ENCODE measurements at regions not wholly inside any gene's neighbourhood (a gene's known extent, or its start where the extent isn't known, plus 50 kb on each side); places are given as distances from the start of the nearest gene placed in this dataset.

- DNase-seq (ENCODE audit: low read depth in 1 of 2, low spot score in 1 of 2) = no peak
These were observed 166.9 kb upstream of the TPM1 start for GRCh38 chr15:62875626-62876021.

GRCh38 chr15:62877276-62877857, 165.2 kb upstream of the TPM1 start:
- DNase-seq (ENCODE audit: low read depth in 1 of 2, low spot score in 1 of 2) = no peak

- DNase-seq (ENCODE audit: low read depth in 1 of 2, low spot score in 1 of 2) = no peak
These were observed 164.5 kb upstream of the TPM1 start for GRCh38 chr15:62878070-62878469.

- no peak for DNase-seq (ENCODE audit: low read depth in 1 of 2, low spot score in 1 of 2)
These were observed 162.8 kb upstream of the TPM1 start for GRCh38 chr15:62879770-62880169.

- no peak for DNase-seq (ENCODE audit: low read depth in 1 of 2, low spot score in 1 of 2)
These were observed 162.3 kb upstream of the TPM1 start for GRCh38 chr15:62880278-62880677.

- DNase-seq (ENCODE audit: low read depth in 1 of 2, low spot score in 1 of 2) = no peak
These were observed 161.5 kb upstream of the TPM1 start for GRCh38 chr15:62881056-62881455.

- no peak for DNase-seq (ENCODE audit: low read depth in 1 of 2, low spot score in 1 of 2)
These were observed 158.5 kb upstream of the TPM1 start for GRCh38 chr15:62883938-62884479.

GRCh38 chr15:62886431-62887071, 156.0 kb upstream of the TPM1 start:
- no peak for DNase-seq (ENCODE audit: low read depth in 1 of 2, low spot score in 1 of 2)

GRCh38 chr15:62887113-62887570, 155.4 kb upstream of the TPM1 start:
- no peak for DNase-seq (ENCODE audit: low read depth in 1 of 2, low spot score in 1 of 2)

- no peak for DNase-seq (ENCODE audit: low read depth in 1 of 2, low spot score in 1 of 2)
These were observed 153.9 kb upstream of the TPM1 start for GRCh38 chr15:62888623-62889022.

GRCh38 chr15:62889141-62889661, 153.3 kb upstream of the TPM1 start:
- DNase-seq (ENCODE audit: low read depth in 1 of 2, low spot score in 1 of 2) = no peak

GRCh38 chr15:62889734-62890505, 152.6 kb upstream of the TPM1 start:
- no peak for DNase-seq (ENCODE audit: low read depth in 1 of 2, low spot score in 1 of 2)

- no peak for DNase-seq (ENCODE audit: low read depth in 1 of 2, low spot score in 1 of 2)
These were observed 148.0 kb upstream of the TPM1 start for GRCh38 chr15:62894322-62895085.

- DNase-seq (ENCODE audit: low read depth in 1 of 2, low spot score in 1 of 2) = no peak
These were observed 147.2 kb upstream of the TPM1 start for GRCh38 chr15:62895139-62895866.

- DNase-seq (ENCODE audit: low read depth in 1 of 2, low spot score in 1 of 2) = no peak
These were observed 146.6 kb upstream of the TPM1 start for GRCh38 chr15:62895905-62896316.

- no peak for DNase-seq (ENCODE audit: low read depth in 1 of 2, low spot score in 1 of 2)
These were observed 146.1 kb upstream of the TPM1 start for GRCh38 chr15:62896380-62896866.

GRCh38 chr15:62896969-62897486, 145.5 kb upstream of the TPM1 start:
- DNase-seq (ENCODE audit: low read depth in 1 of 2, low spot score in 1 of 2) = no peak

- no peak for DNase-seq (ENCODE audit: low read depth in 1 of 2, low spot score in 1 of 2)
These were observed 144.9 kb upstream of the TPM1 start for GRCh38 chr15:62897634-62898033.

GRCh38 chr15:62899090-62899493, 143.5 kb upstream of the TPM1 start:
- DNase-seq (ENCODE audit: low read depth in 1 of 2, low spot score in 1 of 2) = no peak
